ENCODE measurements at regions not wholly inside any gene's neighbourhood (a gene's known extent, or its start where the extent isn't known, plus 50 kb on each side); places are given as distances from the start of the nearest gene placed in this dataset.

GRCh38 chr14:104281768-104282301, 143.4 kb downstream of the KIF26A start:
- TF ChIP-seq CTCF (IDR thresholded peaks at IDR 0.05; ENCODE audit: poor library complexity) (no peak), EZH2 (IDR thresholded peaks at IDR 0.05; ENCODE audit: borderline replicate concordance) (no peak), EZH2phosphoT487 (IDR thresholded peaks at IDR 0.05; ENCODE audit: low read depth, severe bottlenecking, unreplicated experiment) (no peak)
